ENCODE measurements at regions not wholly inside any gene's neighbourhood (a gene's known extent, or its start where the extent isn't known, plus 50 kb on each side); places are given as distances from the start of the nearest gene placed in this dataset.
"Not testable (repeated sequence)": the region's sequence is repeated elsewhere in the genome, so short reads cannot be mapped to it uniquely, and the experiment has no call there.

GRCh38 chr12:62191491-62192179, 68.6 kb upstream of the USP15 start:
- DNase-seq = peak; percentile 13 to 60 (median 24)

GRCh38 chr12:62192180-62192902, 67.9 kb upstream of the USP15 start:
- DNase-seq = peak; percentile 81 to 91 (median 83)

- DNase-seq = no peak
These were observed 67.3 kb upstream of the USP15 start for GRCh38 chr12:62192903-62193250.

- no peak for DNase-seq
These were observed 66.2 kb upstream of the USP15 start for GRCh38 chr12:62194031-62194430.

- DNase-seq = no peak
These were observed 65.6 kb upstream of the USP15 start for GRCh38 chr12:62194616-62195015.

GRCh38 chr12:62196146-62196545, 64.1 kb upstream of the USP15 start:
- no peak for DNase-seq

GRCh38 chr12:62202861-62203260, 57.3 kb upstream of the USP15 start:
- not testable (repeated sequence) for DNase-seq

- no peak for DNase-seq
These were observed 54.9 kb upstream of the USP15 start for GRCh38 chr12:62205346-62205745.

- no peak for DNase-seq
These were observed 53.0 kb upstream of the USP15 start for GRCh38 chr12:62207248-62207647.
